Mucosa of descending colon (tissue), 3 donors: ENCODE measurements at regions not wholly inside any gene's neighbourhood (a gene's known extent, or its start where the extent isn't known, plus 50 kb on each side); places are given as distances from the start of the nearest gene placed in this dataset.

ENCODE experiments used
- ATAC-seq: fragments of 200-7000 bp; cut with Tn5 transposase; one replicate; pipeline ENCODE4 v1.9.1; 2020; ENCODE audit warnings: mild to moderate bottlenecking, moderate library complexity
- DNase-seq, 3 donors: peaks; one replicate each; pipeline ENCODE4 v3.0.0-alpha.2; 2020
- H3K36me3 ChIP-seq: fragments of 200-600 bp; one replicate; pipeline ENCODE4 v1.8.0; 2021; ENCODE audit warnings: low read depth, mild to moderate bottlenecking
- H3K4me1 ChIP-seq: fragments of 200-600 bp; one replicate; pipeline ENCODE4 v1.8.0; 2021; ENCODE audit warnings: low read depth, mild to moderate bottlenecking
- H3K4me3 ChIP-seq: fragments of 200-600 bp; one replicate; pipeline ENCODE4 v1.8.0; 2021; ENCODE audit warnings: mild to moderate bottlenecking
- H3K9me3 ChIP-seq: fragments of 200-600 bp; one replicate; pipeline ENCODE4 v1.8.0; 2021; ENCODE audit warnings: mild to moderate bottlenecking
- CTCF ChIP-seq: fragments of 200-600 bp; IDR thresholded peaks from one replicate; pipeline ENCODE4 v1.8.0; 2022; ENCODE audit warnings: antibody characterized with exemption, mild to moderate bottlenecking
- intact Hi-C, 2 donors: fragments of 100-400 bp; cut with DNase I in 1 of 2; cut with micrococcal nuclease in 1 of 2; formaldehyde crosslinking; loops; one replicate each; pipeline versions ENCODE4 v1.11.0 to v1.11.1; 2022; cut with DNase I, micrococcal nuclease
- donor health status: DM: no; HTN: no; CAD: no; lungs with moderate emphysema.
- donor health status: DM: no; HTN: no; CAD: no.
- donor health status: DM: no; HTN: yes; CAD: no.

GRCh38 chr12:126581655-126582054 is 1516.4 kb downstream of the AACS start:
- DNase-seq (no peak), ATAC-seq (no peak)
- Histone ChIP-seq H3K4me3 (no peak overlapping the region), H3K4me1 (no peaks in the 10 kb centered on the region), H3K9me3 (peaks cover 37% of the 10 kb centered on the region), H3K36me3 (no peaks in the 10 kb centered on the region)
- intact Hi-C loops: no loop called here
- no peak for TF ChIP-seq CTCF

- intact Hi-C loops: no loop called here
- no peak for ATAC-seq
Measured at GRCh38 chr12:126582231-126582630, 1517.0 kb downstream of the AACS start.

DNA sequence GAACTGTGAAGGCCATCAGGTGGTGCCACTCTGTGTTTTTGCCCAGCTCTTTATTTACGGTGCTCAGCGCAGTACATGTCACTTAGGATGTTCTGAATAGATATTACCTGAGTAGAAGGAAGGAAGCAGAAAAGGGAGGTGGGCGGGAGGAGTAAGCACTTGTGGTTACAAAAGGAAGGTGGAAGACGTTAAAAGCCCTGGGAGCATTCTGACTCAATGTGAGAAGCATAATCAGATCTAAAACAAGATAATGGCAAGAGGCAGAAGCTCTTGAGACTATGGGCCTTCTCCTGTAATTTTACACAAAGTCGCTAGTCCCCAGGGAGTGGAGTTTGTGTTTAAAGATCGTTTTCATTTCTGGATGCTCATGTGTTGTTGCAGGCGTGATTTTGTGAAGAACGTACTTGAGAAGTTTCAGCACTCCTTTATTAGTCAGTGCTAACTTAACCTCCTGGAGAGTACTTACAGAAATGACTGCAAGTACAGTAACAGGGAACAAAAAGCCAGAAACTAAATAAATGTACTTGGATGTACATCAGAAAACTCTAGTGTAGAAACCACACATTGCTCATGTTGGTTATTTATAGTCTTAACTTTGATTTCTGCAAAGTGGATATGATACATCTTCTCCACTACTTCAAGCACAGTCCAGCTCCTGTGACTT is 1523.5 kb downstream of the AACS start:
- Histone ChIP-seq H3K4me3 (no peak overlapping the region), H3K9me3 (peaks cover 46% of the 10 kb centered on the region), H3K4me1 (no peaks in the 10 kb centered on the region), H3K36me3 (no peaks in the 10 kb centered on the region)
- TF ChIP-seq CTCF: no peak
- DNase-seq (no peak), ATAC-seq (no peak)
- intact Hi-C loops: no loop called here

More at GRCh38 chr12:126582231-126582630, 1517.0 kb downstream of the AACS start:
- no peak for TF ChIP-seq CTCF
- Histone ChIP-seq H3K9me3 (peaks cover 32% of the 10 kb centered on the region), H3K36me3 (no peaks in the 10 kb centered on the region), H3K4me1 (no peaks in the 10 kb centered on the region), H3K4me3 (no peak overlapping the region)
- no peak for DNase-seq

- TF ChIP-seq CTCF: no peak
- Histone ChIP-seq H3K4me1 (no peaks in the 10 kb centered on the region), H3K9me3 (peaks cover 44% of the 10 kb centered on the region), H3K4me3 (no peak overlapping the region), H3K36me3 (no peaks in the 10 kb centered on the region)
- intact Hi-C loops: no loop called here
- DNase-seq: no peak
- no peak for ATAC-seq
Measured at GRCh38 chr12:126591533-126591932, 1526.3 kb downstream of the AACS start.

DNA sequence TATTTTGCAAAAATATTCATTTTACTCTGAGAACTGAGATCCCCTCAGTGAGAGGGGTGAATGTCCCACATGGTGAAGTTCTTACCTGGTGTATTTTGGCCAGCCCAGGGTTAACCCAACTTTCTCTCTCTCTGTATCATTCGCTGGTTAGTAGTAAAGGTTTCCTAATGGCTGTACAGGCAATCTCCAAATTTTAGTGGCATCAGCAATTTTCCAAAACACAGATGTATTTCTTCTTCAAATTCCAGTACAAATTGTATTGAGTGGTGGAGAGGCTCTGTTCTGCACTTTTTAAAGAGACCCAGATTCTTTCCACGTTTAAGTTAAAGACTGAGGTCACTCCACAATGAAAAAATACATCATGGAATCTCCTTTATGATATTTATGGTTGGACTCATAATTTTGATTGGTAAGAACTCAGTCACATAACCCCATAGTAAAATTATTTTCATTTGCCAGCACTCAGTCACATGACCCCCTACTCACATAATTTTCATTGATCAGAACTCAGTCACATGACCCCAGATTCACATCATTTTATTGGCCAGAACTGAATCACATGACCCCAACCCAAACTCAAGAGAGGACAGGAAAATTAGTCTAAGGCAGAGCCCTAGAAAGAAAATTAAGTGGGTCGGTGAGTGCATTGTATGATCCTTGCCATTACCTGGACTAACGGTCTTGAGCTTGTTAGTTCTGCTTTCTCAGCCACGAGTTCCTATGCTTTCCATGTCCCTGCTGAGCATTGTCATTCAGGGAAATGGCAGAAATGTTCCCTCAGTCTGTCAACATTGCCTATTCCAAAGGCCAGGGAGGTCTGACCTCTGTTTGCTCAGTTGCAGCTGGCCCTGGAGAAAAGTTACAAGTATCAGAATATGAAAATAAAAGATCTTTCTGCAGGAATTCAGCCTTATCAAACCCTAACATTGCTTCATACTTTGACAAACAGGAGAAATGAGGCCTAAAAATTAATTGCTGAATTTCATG is 1536.2 kb downstream of the AACS start:
- Histone ChIP-seq H3K36me3 (no peaks in the 10 kb centered on the region), H3K4me1 (no peaks in the 10 kb centered on the region), H3K4me3 (no peak overlapping the region), H3K9me3 (peaks cover 33% of the 10 kb centered on the region)
- DNase-seq: no peak
- no peak for TF ChIP-seq CTCF
- intact Hi-C loops: no loop called here
- ATAC-seq: no peak
